GM12878 (cell line): ENCODE measurements at regions not wholly inside any gene's neighbourhood (a gene's known extent, or its start where the extent isn't known, plus 50 kb on each side); places are given as distances from the start of the nearest gene placed in this dataset.

Experiments used
- EP300 ChIP-seq, 2 experiments: fragments of 150-350 bp in 1 of 2; IDR thresholded peaks; 2 replicates each; pipeline ENCODE4 v1.6.1; 2011 to 2012; ENCODE audit warnings: low read depth in 2 of 2, low read length in 2 of 2, borderline replicate concordance in 1 of 2, improper control_type of control experiment in 1 of 2, inconsistent platforms in 1 of 2; ENCODE audit not compliant: control insufficient read depth in 1 of 2
- POLR2AphosphoS2 ChIP-seq: IDR thresholded peaks from 2 replicates; pipeline ENCODE4 v1.6.1; 2011; ENCODE audit warnings: low read depth, mild to moderate bottlenecking, low read length, improper control_type of control experiment, moderate library complexity
- TF ChIP-seq, protein P1 (sequence below): fragments of 450-650 bp; IDR thresholded peaks from 2 replicates; pipeline ENCODE4 v1.6.1; 2016; ENCODE audit warnings: mild to moderate bottlenecking, moderate library complexity, borderline replicate concordance
- TF ChIP-seq, protein P2 (sequence below): IDR thresholded peaks from 2 replicates; pipeline ENCODE4 v1.6.1; 2011; ENCODE audit warnings: low read depth, low read length, improper control_type of control experiment, borderline replicate concordance
- TF ChIP-seq, protein P3 (sequence below): fragments of 450-650 bp; IDR thresholded peaks from 2 replicates; pipeline ENCODE4 v1.6.1; 2018; ENCODE audit warnings: mild to moderate bottlenecking, low read depth, moderate library complexity; ENCODE audit not compliant: partially characterized antibody

DNA sequence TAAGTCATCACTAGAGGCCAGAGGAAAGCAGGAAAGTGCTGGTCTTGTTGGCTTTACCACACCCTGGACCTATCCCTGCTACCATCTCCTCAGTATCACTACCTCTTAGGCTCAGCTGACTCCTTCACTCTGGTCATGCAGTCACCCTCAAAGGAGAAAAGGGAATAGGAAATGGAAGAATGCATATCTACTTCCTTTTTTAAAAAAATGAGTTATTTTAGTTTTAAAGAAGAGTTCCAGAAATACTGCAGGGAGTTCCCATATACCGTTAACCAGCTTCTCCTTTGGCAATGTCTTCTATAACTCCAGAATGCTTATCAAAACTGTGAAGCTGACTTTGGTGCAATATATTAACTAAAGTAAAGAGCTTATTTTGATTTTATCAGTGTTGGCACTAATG, 688.6 kb downstream of the DIPK2A start (continued):
- TF ChIP-seq, protein P1, sequence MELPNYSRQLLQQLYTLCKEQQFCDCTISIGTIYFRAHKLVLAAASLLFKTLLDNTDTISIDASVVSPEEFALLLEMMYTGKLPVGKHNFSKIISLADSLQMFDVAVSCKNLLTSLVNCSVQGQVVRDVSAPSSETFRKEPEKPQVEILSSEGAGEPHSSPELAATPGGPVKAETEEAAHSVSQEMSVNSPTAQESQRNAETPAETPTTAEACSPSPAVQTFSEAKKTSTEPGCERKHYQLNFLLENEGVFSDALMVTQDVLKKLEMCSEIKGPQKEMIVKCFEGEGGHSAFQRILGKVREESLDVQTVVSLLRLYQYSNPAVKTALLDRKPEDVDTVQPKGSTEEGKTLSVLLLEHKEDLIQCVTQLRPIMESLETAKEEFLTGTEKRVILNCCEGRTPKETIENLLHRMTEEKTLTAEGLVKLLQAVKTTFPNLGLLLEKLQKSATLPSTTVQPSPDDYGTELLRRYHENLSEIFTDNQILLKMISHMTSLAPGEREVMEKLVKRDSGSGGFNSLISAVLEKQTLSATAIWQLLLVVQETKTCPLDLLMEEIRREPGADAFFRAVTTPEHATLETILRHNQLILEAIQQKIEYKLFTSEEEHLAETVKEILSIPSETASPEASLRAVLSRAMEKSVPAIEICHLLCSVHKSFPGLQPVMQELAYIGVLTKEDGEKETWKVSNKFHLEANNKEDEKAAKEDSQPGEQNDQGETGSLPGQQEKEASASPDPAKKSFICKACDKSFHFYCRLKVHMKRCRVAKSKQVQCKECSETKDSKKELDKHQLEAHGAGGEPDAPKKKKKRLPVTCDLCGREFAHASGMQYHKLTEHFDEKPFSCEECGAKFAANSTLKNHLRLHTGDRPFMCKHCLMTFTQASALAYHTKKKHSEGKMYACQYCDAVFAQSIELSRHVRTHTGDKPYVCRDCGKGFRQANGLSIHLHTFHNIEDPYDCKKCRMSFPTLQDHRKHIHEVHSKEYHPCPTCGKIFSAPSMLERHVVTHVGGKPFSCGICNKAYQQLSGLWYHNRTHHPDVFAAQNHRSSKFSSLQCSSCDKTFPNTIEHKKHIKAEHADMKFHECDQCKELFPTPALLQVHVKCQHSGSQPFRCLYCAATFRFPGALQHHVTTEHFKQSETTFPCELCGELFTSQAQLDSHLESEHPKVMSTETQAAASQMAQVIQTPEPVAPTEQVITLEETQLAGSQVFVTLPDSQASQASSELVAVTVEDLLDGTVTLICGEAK = no peak
- no peak for TF ChIP-seq EP300 (IDR thresholded peaks at IDR 0.05; ENCODE audit: borderline replicate concordance in 1 of 2, control insufficient read depth in 1 of 2, low read depth in 2 of 2, low read length in 2 of 2)
- TF ChIP-seq POLR2AphosphoS2 = no peak
- TF ChIP-seq, protein P2, sequence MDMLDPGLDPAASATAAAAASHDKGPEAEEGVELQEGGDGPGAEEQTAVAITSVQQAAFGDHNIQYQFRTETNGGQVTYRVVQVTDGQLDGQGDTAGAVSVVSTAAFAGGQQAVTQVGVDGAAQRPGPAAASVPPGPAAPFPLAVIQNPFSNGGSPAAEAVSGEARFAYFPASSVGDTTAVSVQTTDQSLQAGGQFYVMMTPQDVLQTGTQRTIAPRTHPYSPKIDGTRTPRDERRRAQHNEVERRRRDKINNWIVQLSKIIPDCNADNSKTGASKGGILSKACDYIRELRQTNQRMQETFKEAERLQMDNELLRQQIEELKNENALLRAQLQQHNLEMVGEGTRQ = no peak
- TF ChIP-seq, protein P3, sequence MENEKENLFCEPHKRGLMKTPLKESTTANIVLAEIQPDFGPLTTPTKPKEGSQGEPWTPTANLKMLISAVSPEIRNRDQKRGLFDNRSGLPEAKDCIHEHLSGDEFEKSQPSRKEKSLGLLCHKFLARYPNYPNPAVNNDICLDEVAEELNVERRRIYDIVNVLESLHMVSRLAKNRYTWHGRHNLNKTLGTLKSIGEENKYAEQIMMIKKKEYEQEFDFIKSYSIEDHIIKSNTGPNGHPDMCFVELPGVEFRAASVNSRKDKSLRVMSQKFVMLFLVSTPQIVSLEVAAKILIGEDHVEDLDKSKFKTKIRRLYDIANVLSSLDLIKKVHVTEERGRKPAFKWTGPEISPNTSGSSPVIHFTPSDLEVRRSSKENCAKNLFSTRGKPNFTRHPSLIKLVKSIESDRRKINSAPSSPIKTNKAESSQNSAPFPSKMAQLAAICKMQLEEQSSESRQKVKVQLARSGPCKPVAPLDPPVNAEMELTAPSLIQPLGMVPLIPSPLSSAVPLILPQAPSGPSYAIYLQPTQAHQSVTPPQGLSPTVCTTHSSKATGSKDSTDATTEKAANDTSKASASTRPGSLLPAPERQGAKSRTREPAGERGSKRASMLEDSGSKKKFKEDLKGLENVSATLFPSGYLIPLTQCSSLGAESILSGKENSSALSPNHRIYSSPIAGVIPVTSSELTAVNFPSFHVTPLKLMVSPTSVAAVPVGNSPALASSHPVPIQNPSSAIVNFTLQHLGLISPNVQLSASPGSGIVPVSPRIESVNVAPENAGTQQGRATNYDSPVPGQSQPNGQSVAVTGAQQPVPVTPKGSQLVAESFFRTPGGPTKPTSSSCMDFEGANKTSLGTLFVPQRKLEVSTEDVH = no peak
- TF ChIP-seq, all 136 proteins: peak for 0
